ENCODE measurements at regions not wholly inside any gene's neighbourhood (a gene's known extent, or its start where the extent isn't known, plus 50 kb on each side); places are given as distances from the start of the nearest gene placed in this dataset.
"Not testable (repeated sequence)": the region's sequence is repeated elsewhere in the genome, so short reads cannot be mapped to it uniquely, and the experiment has no call there.

- DNase-seq = no peak
These were observed 239.2 kb downstream of the ADGRD1 start for GRCh38 chr12:131192951-131193350.

- no peak for DNase-seq
These were observed 240.5 kb downstream of the ADGRD1 start for GRCh38 chr12:131194166-131194565.

GRCh38 chr12:131195796-131196195, 242.1 kb downstream of the ADGRD1 start:
- no peak for DNase-seq

GRCh38 chr12:131196220-131196619, 242.5 kb downstream of the ADGRD1 start:
- DNase-seq = no peak

GRCh38 chr12:131197490-131197889, 243.8 kb downstream of the ADGRD1 start:
- DNase-seq = no peak

- no peak for DNase-seq
These were observed 245.5 kb downstream of the ADGRD1 start for GRCh38 chr12:131199221-131199620.

GRCh38 chr12:131201912-131202311, 248.2 kb downstream of the ADGRD1 start:
- not testable (repeated sequence) for DNase-seq

GRCh38 chr12:131202592-131203378, 249.1 kb downstream of the ADGRD1 start:
- no peak for DNase-seq

- DNase-seq = no peak
These were observed 250.1 kb downstream of the ADGRD1 start for GRCh38 chr12:131203666-131204415.

GRCh38 chr12:131204416-131205274, 250.9 kb downstream of the ADGRD1 start:
- DNase-seq = no peak

GRCh38 chr12:131205275-131205933, 251.7 kb downstream of the ADGRD1 start:
- DNase-seq = not testable (repeated sequence)

- DNase-seq = not testable (repeated sequence)
These were observed 253.1 kb downstream of the ADGRD1 start for GRCh38 chr12:131206630-131207299.

- not testable (repeated sequence) for DNase-seq
These were observed 253.6 kb downstream of the ADGRD1 start for GRCh38 chr12:131207300-131207660.

GRCh38 chr12:131207841-131208240, 254.1 kb downstream of the ADGRD1 start:
- not testable (repeated sequence) for DNase-seq

GRCh38 chr12:131208425-131208824, 254.7 kb downstream of the ADGRD1 start:
- no peak for DNase-seq

GRCh38 chr12:131209082-131210070, 255.7 kb downstream of the ADGRD1 start:
- DNase-seq = no peak

GRCh38 chr12:131210506-131211339, 257.0 kb downstream of the ADGRD1 start:
- no peak for DNase-seq

- no peak for DNase-seq
These were observed 257.7 kb downstream of the ADGRD1 start for GRCh38 chr12:131211340-131211938.

- DNase-seq = no peak
These were observed 260.3 kb downstream of the ADGRD1 start for GRCh38 chr12:131213896-131214442.

Measured in 8988T (cell line).